NCI-H2196 (cell line): ENCODE measurements at regions not wholly inside any gene's neighbourhood (a gene's known extent, or its start where the extent isn't known, plus 50 kb on each side); places are given as distances from the start of the nearest gene placed in this dataset.
"Not testable (repeated sequence)": the region's sequence is repeated elsewhere in the genome, so short reads cannot be mapped to it uniquely, and the experiment has no call there.

Experiments used
- DNase-seq: peaks from one replicate; lab custom pipeline; 2025; ENCODE audit not compliant: unreplicated experiment; lab: John Stamatoyannopoulos, UW

DNA sequence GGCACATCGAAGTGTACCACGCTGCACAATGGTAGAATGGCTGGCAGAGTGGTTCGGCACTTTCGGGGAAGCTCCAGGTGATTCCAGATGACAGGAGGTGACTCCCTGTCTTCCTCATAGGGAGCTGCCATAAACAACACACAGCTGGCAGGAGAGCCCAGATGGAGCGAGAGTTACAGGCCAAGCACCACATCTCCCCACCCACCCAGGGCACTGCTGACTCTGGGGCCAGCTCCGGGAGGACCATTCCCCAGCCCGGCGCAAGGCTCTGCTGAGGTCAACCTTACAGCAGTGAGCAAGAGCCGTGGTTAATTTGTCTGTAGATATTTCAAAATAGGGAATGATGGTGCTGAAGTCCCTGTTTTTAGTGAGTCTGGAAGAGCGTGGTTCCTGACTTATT, 78.8 kb upstream of the HMGXB4 start:
- no peak for DNase-seq

DNA sequence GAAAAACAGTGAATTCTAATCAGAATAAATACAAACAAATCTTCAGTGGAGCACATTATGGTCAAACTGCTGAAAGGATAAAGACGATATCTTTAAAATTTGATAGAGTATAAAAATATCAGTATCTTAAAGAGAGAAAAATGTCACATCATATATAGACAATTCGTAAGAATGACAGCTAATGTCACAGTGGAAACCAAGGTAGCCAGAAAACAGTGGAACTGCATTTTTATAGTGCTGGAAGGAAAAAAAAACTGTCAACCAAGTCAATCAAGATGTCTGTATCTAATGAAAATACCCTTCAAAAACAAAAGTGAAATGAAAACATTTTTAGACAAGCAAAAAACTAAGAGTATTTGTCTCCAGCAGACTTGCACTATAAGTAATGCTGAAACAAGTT, 73.4 kb upstream of the HMGXB4 start:
- no peak for DNase-seq

DNA sequence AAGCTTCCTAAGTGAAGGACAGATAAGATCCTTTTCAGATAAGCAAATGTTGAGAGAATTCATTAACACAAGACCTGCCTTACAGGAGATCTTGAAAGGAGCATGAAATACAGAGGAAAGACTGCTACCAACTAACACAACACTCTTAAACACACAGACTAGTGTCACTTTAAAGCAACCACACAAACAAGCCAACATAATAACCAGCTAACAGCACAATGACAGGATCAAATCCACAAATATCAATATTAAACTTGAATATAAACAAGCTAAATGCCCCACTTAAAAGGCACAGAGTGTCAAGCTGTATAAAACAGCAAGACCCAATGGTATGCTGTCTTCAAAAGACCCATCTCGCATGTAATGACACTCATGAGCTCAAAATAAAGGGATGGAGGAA, 70.8 kb upstream of the HMGXB4 start:
- no peak for DNase-seq

DNA sequence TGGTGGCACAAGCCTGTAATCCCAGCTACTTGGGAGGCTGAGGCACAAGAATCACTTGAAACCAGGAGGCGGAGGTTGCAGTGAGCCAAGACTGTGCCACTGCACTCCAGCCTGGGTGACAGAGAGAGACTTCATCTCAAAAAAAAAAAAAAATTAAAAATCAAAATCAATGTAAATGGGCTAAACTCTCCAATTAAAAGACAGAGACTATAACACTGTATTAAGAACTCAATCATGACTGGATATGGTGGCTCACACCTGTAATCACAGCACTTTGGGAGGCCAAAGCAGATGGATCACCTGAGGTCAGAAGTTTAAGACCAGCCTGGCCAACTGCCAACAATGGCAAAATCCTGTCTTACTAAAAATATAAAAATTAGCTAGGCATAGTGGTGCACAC, 68.4 kb upstream of the HMGXB4 start:
- DNase-seq, result not testable (repeated sequence)

DNA sequence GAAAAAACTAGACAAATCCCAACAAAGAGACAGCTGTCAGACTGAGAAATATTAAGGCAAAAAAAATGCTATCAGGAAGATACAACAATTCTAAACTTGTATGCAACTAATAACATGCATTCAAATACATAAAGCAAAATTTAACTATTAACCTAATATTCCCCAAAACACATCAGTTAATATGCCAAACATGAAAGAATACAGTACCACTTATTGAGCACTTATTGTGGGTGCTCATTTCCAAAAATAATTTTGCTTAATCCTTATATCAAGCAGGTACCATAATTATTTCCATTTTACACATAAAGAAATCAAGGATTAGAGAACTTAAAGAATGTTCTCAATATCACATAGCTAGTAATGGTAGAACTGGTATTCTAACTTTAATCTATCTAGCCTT, 67.7 kb upstream of the HMGXB4 start:
- DNase-seq, result no peak

DNA sequence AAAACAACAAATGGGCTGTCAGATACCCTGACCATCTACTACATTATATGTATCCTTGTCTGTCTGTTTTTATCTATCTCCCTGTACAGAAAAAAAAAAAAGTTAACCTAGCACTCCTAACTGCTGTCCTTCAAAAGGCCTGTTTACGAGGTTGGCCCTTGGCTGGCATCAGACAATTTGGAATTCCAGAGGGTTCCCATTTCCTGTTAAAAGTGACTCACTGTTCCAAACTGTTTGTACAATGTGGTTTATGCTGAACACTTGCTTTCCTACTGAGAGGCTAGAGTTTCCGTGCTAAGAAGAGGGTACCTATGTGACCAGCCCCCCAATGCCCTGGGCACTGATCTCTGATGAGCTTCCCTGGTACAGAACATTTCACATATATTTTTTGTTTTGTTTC, 65.9 kb upstream of the HMGXB4 start:
- DNase-seq, result no peak

DNA sequence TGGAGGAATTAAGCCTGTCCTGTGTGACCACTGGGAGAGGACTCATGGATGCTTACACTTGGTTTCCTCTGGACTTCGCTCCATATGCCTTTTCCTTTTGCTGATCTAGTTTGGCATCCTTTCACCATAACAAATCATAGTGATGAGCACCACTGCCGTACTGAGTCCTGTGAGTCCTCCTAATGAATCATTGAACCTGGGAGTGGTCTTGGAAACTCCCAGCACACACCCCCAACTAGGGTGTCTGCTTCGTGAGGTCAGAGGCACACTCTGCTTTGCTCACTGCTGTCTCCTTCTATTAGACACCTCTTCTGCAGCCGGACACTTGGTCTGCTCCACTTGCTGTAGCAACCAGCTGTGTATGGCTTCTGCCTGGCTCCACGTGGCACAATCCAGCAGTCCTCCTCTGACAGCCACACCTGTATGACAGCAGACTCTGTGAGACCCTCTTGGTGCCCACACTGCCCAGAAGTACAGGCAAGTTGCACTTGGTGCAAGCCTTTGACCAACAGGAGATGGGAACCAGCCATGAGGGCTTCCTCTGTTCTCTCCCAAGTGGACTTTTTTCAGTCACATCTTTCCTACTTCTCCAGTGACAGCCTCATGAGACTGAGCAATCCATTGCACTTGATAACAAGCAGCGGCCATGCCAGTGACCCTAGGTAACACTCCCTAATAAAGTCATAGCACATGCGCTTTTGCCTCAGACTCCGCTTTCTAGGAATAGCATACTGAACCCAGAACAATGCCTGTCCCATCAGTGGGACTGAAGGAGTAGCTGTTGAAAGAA, 65.0 kb upstream of the HMGXB4 start:
- DNase-seq, result no peak

DNA sequence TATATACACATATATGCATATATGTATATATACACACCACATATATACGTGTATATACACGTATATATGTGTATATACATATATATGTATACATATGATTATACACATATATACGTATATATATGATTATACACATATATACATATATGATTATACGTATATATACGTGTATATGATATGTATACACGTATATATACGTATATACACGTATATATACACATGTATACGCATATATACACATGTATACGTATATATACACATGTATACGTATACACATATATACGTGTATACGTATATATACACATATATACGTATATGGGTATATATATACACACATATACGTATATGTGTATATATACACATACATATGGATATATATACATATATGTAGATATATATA, 62.1 kb upstream of the HMGXB4 start:
- no peak for DNase-seq

DNA sequence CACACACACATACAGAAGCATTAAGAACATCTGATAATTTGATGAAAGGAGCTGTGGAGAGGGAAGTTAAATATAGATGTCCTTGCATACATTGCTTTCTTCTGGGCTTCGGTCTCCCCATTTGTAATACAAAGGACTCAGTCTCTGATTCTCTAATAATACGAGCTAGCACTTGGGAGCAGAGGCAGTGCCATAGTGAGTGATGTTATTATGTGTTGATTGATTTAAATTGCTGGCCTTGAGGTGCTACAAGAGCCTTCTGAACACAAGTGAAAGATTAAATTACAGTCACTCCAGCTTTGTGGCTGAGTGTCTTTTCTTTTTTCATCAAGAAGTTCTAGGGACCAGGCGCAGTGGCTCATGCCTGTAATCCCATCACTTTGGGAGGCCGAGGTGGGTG, 61.5 kb upstream of the HMGXB4 start:
- DNase-seq, result no peak

DNA sequence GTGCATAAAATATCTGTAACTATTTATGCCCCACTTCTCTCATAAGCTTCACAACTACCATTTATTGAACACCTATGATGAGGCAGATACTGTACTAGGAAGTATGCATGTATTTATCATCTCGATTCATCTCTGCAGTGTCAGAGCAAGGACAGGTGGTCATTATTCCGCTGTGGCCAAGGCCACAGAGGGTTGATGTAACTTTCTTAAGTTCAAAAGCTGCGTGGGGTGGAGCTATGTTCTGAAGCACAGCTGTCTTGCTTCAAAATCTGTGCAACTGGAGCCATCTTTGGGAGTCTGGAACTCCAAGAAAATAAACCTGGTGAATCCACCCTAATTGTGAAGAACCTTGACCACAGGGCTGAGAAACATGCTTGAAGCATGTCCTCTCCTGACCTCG, 60.2 kb upstream of the HMGXB4 start:
- no peak for DNase-seq

DNA sequence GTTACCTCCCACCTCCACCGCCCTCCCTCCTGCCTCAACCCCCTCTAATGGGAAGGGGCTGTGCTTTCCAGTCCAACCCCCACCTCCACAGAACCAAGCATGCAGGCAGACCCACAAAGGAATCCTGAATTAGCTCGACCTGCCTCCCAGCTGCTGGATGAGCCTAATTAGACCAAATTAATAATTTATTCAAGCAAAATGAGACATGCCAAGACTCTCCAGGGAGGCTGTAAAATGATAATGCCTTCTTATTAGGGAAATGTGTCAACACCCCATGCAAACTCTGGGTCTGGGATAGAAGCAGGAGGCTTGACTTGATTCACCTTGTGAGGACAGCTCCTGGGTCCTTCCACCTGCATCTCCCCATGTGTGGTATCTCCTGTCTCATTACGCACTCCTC, 59.4 kb upstream of the HMGXB4 start:
- no peak for DNase-seq

DNA sequence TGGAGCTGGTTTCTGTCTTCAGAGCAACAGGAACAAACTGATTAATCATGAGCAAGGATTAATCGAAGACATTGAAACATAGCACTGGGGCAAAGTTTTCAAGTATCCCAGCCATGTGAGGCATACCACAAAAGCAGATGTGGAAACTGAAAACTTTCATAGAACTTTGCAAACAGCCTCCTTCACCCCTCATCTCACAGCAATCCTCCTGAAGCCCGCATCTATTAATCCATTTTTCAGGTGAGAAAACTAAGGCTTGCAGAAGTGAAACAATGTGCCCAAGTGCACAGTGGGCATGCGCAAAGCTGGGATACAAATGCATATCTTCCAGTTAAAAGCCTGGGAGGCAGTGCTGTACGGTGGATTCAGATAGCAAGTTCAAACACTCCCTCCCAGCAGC, 58.6 kb upstream of the HMGXB4 start:
- no peak for DNase-seq

DNA sequence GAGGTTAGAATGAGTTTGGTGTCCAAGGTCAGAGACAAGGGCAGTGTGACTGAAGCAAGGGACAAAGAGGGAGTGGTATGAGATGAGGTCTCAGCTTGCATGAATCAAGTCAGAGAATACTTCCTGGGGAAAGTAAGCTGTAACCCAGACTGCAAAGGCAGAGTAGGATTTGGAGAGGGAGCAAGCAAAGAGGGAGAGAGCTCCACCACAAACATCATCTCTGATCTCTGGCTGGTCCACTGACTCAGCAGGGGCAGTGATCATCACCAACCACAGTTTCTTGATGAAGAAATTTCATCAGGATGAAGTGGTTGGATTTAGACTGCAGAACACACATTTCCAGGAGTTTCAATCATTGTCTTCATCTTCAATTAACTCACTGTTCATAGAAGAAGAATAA, 54.9 kb upstream of the HMGXB4 start:
- no peak for DNase-seq

DNA sequence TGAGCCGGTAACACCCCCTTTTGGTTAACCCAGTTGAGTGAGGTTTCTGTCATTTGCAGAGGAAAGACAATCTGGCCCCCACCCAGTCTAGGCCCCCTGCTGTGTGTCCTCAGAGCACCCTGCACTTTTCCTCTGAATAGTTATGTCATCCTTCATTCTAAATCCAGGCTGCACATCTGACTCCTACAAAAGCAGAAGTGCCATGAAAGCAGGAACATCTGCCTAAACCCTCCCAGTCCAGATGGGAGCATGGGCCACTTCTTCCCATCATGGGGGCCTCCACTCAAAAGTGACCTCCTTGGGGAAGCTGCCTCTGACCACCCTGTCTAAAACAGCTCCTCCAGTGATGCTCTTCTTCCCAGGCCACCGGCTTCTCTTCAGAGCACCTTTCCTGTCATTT, 53.7 kb upstream of the HMGXB4 start:
- no peak for DNase-seq

DNA sequence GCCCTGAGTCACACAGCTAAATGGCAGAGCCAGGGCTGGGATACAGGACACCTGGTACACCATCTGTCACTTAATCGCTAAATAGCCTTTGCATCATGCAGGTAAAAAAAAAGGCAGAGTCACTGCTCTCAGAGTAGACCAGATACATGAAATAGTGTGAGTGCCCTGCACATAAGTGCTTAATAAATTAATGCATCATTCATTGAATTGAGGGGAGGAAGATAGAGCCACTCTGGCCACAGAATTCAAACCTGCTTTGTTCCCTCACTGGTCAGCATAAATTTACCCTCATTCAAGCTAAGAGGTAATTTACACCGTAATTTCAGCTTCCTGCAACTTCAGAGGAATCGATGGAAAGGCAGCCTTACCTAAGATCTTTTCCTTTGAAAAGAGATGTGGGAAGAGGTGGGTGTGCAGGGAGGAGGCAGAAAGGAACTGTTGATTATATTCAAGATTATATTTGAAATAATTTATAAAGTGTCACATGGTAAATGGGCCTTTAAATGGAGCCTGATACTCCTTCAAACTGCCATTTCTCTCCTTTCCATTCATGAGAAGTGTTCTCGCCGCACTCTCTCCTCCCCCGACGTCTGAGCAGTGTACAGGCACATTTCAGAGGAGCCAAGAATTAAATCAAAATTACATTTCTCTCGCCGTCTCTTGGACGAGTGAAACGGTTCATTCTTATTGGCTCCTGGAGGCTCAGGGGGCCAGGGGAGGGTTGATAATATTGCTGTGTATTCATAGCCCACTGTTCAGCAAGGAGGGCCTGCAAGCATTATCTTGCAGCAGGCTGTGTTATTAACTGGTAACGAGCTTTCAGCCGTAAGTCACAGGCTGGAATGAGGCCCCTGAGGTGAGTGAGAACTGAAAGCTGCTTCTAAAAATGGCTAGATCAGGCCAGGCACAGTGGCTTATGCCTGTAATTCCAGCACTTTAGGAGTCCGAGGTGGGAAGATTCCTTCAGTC, 52.2 kb upstream of the HMGXB4 start:
- DNase-seq, result no peak

DNA sequence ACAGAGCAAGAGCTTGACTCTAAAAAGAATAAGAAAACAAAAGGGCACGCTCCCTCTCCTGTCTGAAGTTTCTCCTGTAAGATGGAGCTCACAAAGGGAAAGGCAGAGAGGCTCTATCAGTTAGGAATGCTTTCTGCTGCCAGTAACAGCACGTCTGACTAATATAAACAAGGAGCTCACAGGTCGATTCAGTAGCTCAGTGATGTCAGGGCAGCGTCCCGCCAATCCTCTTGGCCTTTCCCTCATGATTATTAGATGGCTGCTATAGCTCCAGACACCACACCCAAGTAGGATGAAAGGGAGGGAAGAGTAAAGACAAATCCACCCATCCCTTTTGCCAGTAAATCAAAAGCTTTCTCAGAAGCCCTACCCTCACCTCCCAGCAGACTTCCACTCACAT, 51.3 kb upstream of the HMGXB4 start:
- no peak for DNase-seq

DNA sequence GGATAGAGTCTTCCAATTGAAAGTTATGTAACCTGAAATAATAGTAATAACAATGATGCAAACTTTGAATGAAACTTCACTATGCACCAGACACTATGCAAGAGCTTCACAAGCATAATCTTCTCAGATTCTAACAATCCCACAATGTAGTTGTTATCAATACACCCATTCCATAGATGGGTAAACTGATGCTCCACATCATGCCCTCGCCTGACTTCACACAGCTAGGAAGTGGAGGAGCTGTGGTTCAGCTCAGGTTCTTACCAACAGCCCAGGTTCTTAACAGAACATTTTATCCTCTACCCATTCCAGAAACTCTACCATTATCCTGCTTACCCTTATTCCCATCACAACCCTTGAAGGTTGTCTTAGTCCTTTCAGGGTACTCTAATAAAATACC, 50.4 kb upstream of the HMGXB4 start:
- DNase-seq, result no peak
